GM13976 (cell line): ENCODE measurements at regions not wholly inside any gene's neighbourhood (a gene's known extent, or its start where the extent isn't known, plus 50 kb on each side); places are given as distances from the start of the nearest gene placed in this dataset.

Experiments used
- DNase-seq: peaks from one replicate; pipeline ENCODE4 v3.0.0; 2012; ENCODE audit warnings: low spot score
- CTCF ChIP-seq: IDR thresholded peaks from 2 replicates; pipeline ENCODE4 v1.5.1; 2012; ENCODE audit warnings: borderline replicate concordance, mild to moderate bottlenecking; ENCODE audit not compliant: insufficient read depth; ENCODE audit errors: extremely low read depth, missing control alignments, control extremely low read depth
- in situ Hi-C: fragments of 300-500 bp; cut with MboI; formaldehyde crosslinking; loops from one replicate; pipeline ENCODE4 v1.12.0; 2022; ENCODE audit warnings: low sequenced_read_pairs, mixed read lengths, inconsistent platforms; ENCODE audit not compliant: unreplicated experiment

DNA sequence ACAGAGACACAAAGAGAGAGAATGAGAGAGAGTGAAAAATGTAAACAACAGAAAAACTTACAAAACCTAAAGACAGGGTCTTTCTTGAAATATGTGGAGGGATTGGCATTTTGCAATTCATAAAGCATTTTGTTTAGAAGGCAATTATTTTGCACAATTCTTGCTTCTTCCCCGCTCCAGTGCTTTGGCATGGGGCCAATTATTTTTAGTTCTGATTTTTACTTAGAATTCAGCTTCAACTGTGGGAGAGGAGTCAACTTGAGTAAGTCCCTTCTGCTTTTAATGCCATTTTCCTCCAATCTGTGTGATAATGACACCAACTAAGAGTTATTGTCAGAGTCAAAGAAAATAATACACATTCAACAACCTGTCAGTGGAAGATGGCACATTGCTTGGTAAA, 1051.9 kb downstream of the NLGN4X start:
- no peak for TF ChIP-seq CTCF
- in situ Hi-C loops: no loop called here
- DNase-seq: no peak

GRCh38 chrX:5163663-5164062, 1065.0 kb downstream of the NLGN4X start:
- no peak for TF ChIP-seq CTCF
- in situ Hi-C loops: no loop called here

GRCh38 chrX:5155301-5155700, 1073.4 kb downstream of the NLGN4X start:
- no peak for DNase-seq
- no peak for TF ChIP-seq CTCF

More at GRCh38 chrX:5163663-5164062, 1065.0 kb downstream of the NLGN4X start:
- DNase-seq: no peak

GRCh38 chrX:5145957-5146356, 1082.7 kb downstream of the NLGN4X start:
- no peak for TF ChIP-seq CTCF
- in situ Hi-C loops: no loop called here
- no peak for DNase-seq

More at GRCh38 chrX:5155301-5155700, 1073.4 kb downstream of the NLGN4X start:
- in situ Hi-C loops: no loop called here

DNA sequence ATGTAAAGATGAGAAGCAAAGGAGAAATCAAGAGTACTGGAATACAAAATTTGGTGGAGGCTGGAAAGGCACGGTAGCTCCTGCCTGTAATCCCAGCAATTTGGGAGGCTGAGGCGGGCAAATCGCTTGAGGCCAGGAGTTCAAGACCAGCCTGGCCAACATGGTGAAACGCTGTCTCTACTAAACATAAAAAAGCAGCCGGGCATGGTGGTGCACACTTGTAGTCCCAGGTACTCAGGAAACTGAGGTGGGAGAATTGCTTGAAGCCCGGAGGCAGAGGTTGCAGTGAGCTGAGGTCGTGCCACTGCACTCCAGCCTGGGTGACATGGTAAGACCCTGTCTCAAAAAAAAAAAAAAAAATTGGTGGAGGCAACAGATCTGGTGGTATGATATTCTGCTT, 1086.0 kb downstream of the NLGN4X start:
- in situ Hi-C loops: no loop called here
- DNase-seq: no peak
- TF ChIP-seq CTCF: no peak

DNA sequence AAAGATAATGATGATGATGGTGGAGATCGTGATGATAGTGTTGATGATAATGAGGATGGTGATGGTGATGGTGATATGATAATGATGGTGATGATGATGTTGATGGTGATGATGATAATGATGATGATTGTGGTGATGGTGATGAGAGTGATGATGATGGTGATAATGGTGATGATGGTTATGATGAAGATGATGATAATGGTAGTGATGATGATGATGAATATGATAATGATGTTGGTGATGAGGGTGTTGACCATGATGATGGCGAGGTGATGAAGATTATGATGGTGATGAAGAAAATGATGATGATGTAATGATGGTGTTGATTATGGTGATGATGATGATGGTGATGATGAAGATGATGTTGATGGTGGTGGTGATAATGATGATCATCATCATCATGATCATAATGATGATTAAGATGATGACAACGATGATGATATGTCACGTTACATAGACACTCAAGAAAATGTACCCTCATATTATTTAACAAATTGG, 1106.4 kb downstream of the NLGN4X start:
- in situ Hi-C loops: no loop called here

More for the DNA sequence above, 1106.4 kb downstream of the NLGN4X start:
- TF ChIP-seq CTCF: no peak
- DNase-seq: no peak
